ENCODE measurements at regions not wholly inside any gene's neighbourhood (a gene's known extent, or its start where the extent isn't known, plus 50 kb on each side); places are given as distances from the start of the nearest gene placed in this dataset.

GRCh38 chr4:32425243-32425642 is 1705.1 kb downstream of the PCDH7 start:
- H3K4me3 Mint-ChIP-seq (ENCODE audit: low read depth, unreplicated experiment) = no peak overlapping the region
- DNase-seq = no peak
- H3K4me1 Mint-ChIP-seq (ENCODE audit: low read depth, unreplicated experiment) = no peaks in the 10 kb centered on the region
- BruUV-seq (replicated peaks) = no TSS peak
- H3K27ac Mint-ChIP-seq (ENCODE audit: unreplicated experiment) = no peak overlapping the region
- TF ChIP-seq CTCF (IDR thresholded peaks at IDR 0.05; ENCODE audit: unreplicated experiment) = no peak
- H3K9me3 Mint-ChIP-seq (ENCODE audit: low read depth, unreplicated experiment) = peaks cover 5% of the 10 kb centered on the region
- intact Hi-C loops (cut with micrococcal nuclease; ENCODE audit: unreplicated experiment) = no loop called here
- H3K27me3 Mint-ChIP-seq (ENCODE audit: unreplicated experiment) = no peaks in the 10 kb centered on the region
- CTCF ChIA-PET = no interaction called here
- no peaks in the 10 kb centered on the region for H3K36me3 Mint-ChIP-seq (ENCODE audit: insufficient read depth, unreplicated experiment)

- H3K4me3 Mint-ChIP-seq (ENCODE audit: low read depth, unreplicated experiment) = no peak overlapping the region
- no TSS peak for BruUV-seq (replicated peaks)
- H3K9me3 Mint-ChIP-seq (ENCODE audit: low read depth, unreplicated experiment) = peaks cover 7% of the 10 kb centered on the region
- DNase-seq = no peak
- H3K36me3 Mint-ChIP-seq (ENCODE audit: insufficient read depth, unreplicated experiment) = no peaks in the 10 kb centered on the region
- no peak overlapping the region for H3K27ac Mint-ChIP-seq (ENCODE audit: unreplicated experiment)
- CTCF ChIA-PET = no interaction called here
- H3K27me3 Mint-ChIP-seq (ENCODE audit: unreplicated experiment) = no peaks in the 10 kb centered on the region
- intact Hi-C loops (cut with micrococcal nuclease; ENCODE audit: unreplicated experiment) = no loop called here
- H3K4me1 Mint-ChIP-seq (ENCODE audit: low read depth, unreplicated experiment) = no peaks in the 10 kb centered on the region
- TF ChIP-seq CTCF (IDR thresholded peaks at IDR 0.05; ENCODE audit: unreplicated experiment) = no peak
These were observed 1707.4 kb downstream of the PCDH7 start for GRCh38 chr4:32427566-32427965.

- no peak overlapping the region for H3K4me3 Mint-ChIP-seq (ENCODE audit: low read depth, unreplicated experiment)
- H3K9me3 Mint-ChIP-seq (ENCODE audit: low read depth, unreplicated experiment) = peaks cover 8% of the 10 kb centered on the region
- no peaks in the 10 kb centered on the region for H3K4me1 Mint-ChIP-seq (ENCODE audit: low read depth, unreplicated experiment)
- no peak for TF ChIP-seq CTCF (IDR thresholded peaks at IDR 0.05; ENCODE audit: unreplicated experiment)
- no TSS peak for BruUV-seq (replicated peaks)
- no peaks in the 10 kb centered on the region for H3K36me3 Mint-ChIP-seq (ENCODE audit: insufficient read depth, unreplicated experiment)
- H3K27me3 Mint-ChIP-seq (ENCODE audit: unreplicated experiment) = no peaks in the 10 kb centered on the region
- CTCF ChIA-PET = no interaction called here
- no peak overlapping the region for H3K27ac Mint-ChIP-seq (ENCODE audit: unreplicated experiment)
- intact Hi-C loops (cut with micrococcal nuclease; ENCODE audit: unreplicated experiment) = no loop called here
- no peak for DNase-seq
These were observed 1709.0 kb downstream of the PCDH7 start for GRCh38 chr4:32429151-32429550.

- BruUV-seq (replicated peaks) = no TSS peak
- Mint-ChIP-seq H3K27me3 (ENCODE audit: unreplicated experiment) (no peaks in the 10 kb centered on the region), H3K27ac (ENCODE audit: unreplicated experiment) (no peak overlapping the region), H3K9me3 (ENCODE audit: low read depth, unreplicated experiment) (peaks cover 10% of the 10 kb centered on the region), H3K4me1 (ENCODE audit: low read depth, unreplicated experiment) (no peaks in the 10 kb centered on the region), H3K4me3 (ENCODE audit: low read depth, unreplicated experiment) (no peak overlapping the region), H3K36me3 (ENCODE audit: insufficient read depth, unreplicated experiment) (no peaks in the 10 kb centered on the region)
- no peak for DNase-seq
- CTCF ChIA-PET = no interaction called here
- intact Hi-C loops (cut with micrococcal nuclease; ENCODE audit: unreplicated experiment) = no loop called here
- no peak for TF ChIP-seq CTCF (IDR thresholded peaks at IDR 0.05; ENCODE audit: unreplicated experiment)
These were observed 1715.1 kb downstream of the PCDH7 start for GRCh38 chr4:32435308-32435707.

GRCh38 chr4:32436816-32437215 is 1716.6 kb downstream of the PCDH7 start:
- CTCF ChIA-PET = no interaction called here
- Mint-ChIP-seq H3K36me3 (ENCODE audit: insufficient read depth, unreplicated experiment) (no peaks in the 10 kb centered on the region), H3K27me3 (ENCODE audit: unreplicated experiment) (no peaks in the 10 kb centered on the region), H3K27ac (ENCODE audit: unreplicated experiment) (no peak overlapping the region), H3K9me3 (ENCODE audit: low read depth, unreplicated experiment) (peaks cover 10% of the 10 kb centered on the region), H3K4me1 (ENCODE audit: low read depth, unreplicated experiment) (no peaks in the 10 kb centered on the region), H3K4me3 (ENCODE audit: low read depth, unreplicated experiment) (no peak overlapping the region)
- TF ChIP-seq CTCF (IDR thresholded peaks at IDR 0.05; ENCODE audit: unreplicated experiment) = no peak
- no TSS peak for BruUV-seq (replicated peaks)
- DNase-seq = no peak
- intact Hi-C loops (cut with micrococcal nuclease; ENCODE audit: unreplicated experiment) = no loop called here

Data from Calu3 (cell line).